Parathyroid adenoma (tissue), 2 donors: ENCODE measurements at regions not wholly inside any gene's neighbourhood (a gene's known extent, or its start where the extent isn't known, plus 50 kb on each side); places are given as distances from the start of the nearest gene placed in this dataset.

Experiments
- H2AFZ ChIP-seq: fragments of 300-600 bp; sonication (generic); one replicate; pipeline ENCODE4 v1.7.0; 2017; ENCODE audit warnings: antibody characterized with exemption, mild to moderate bottlenecking
- H3K27ac ChIP-seq: fragments of 300-600 bp; sonication (generic); one replicate; pipeline ENCODE4 v1.7.0; 2017
- H3K27me3 ChIP-seq: fragments of 300-600 bp; sonication (generic); one replicate; pipeline ENCODE4 v1.7.0; 2017; ENCODE audit warnings: low read length; ENCODE audit not compliant: control insufficient read depth, insufficient read depth
- H3K36me3 ChIP-seq: fragments of 300-600 bp; sonication (generic); one replicate; pipeline ENCODE4 v1.7.0; 2017; ENCODE audit warnings: low read length; ENCODE audit not compliant: control insufficient read depth, insufficient read depth
- H3K4me1 ChIP-seq: fragments of 300-600 bp; sonication (generic); one replicate; pipeline ENCODE4 v1.7.0; 2017; ENCODE audit warnings: control low read depth
- H3K4me2 ChIP-seq: fragments of 300-600 bp; sonication (generic); one replicate; pipeline ENCODE4 v1.7.0; 2017; ENCODE audit warnings: low read length
- H3K4me3 ChIP-seq: fragments of 300-600 bp; sonication (generic); one replicate; pipeline ENCODE4 v1.7.0; 2017; ENCODE audit warnings: low read depth, low read length
- H3K79me2 ChIP-seq: fragments of 300-600 bp; sonication (generic); one replicate; pipeline ENCODE4 v1.7.0; 2017; ENCODE audit warnings: control low read depth
- H3K9ac ChIP-seq: fragments of 300-600 bp; sonication (generic); one replicate; pipeline ENCODE4 v1.7.0; 2017; ENCODE audit warnings: mild to moderate bottlenecking
- H3K9me3 ChIP-seq: fragments of 300-600 bp; sonication (generic); one replicate; pipeline ENCODE4 v1.7.0; 2017; ENCODE audit warnings: low read length; ENCODE audit not compliant: control insufficient read depth
- CTCF ChIP-seq: fragments of 300-600 bp; sonication (generic); IDR thresholded peaks from one replicate; pipeline ENCODE4 v1.7.0; 2017; ENCODE audit warnings: antibody characterized with exemption, mild to moderate bottlenecking
- donor health status: primary hyperparathyroidism.

GRCh38 chr15:72858205-72858604, 74.6 kb upstream of the ADPGK start:
- H3K4me1 ChIP-seq, result no peaks in the 10 kb centered on the region
- no peak overlapping the region for H3K27ac ChIP-seq
- H3K27me3 ChIP-seq, result no peaks in the 10 kb centered on the region
- H2AFZ ChIP-seq, result no peak overlapping the region
- H3K9me3 ChIP-seq, result no peaks in the 10 kb centered on the region
- H3K79me2 ChIP-seq, result no peaks in the 10 kb centered on the region
- H3K4me3 ChIP-seq, result no peak overlapping the region
- no peak for TF ChIP-seq CTCF
- no peak overlapping the region for H3K4me2 ChIP-seq
- no peaks in the 10 kb centered on the region for H3K36me3 ChIP-seq
- H3K9ac ChIP-seq, result no peak overlapping the region

GRCh38 chr15:72857331-72858063, 73.9 kb upstream of the ADPGK start:
- Histone ChIP-seq H3K4me1 (no peaks in the 10 kb centered on the region), H2AFZ (no peak overlapping the region), H3K27me3 (no peaks in the 10 kb centered on the region), H3K9ac (no peak overlapping the region), H3K9me3 (no peaks in the 10 kb centered on the region), H3K36me3 (no peaks in the 10 kb centered on the region), H3K4me3 (no peak overlapping the region), H3K27ac (no peak overlapping the region), H3K4me2 (no peak overlapping the region), H3K79me2 (no peaks in the 10 kb centered on the region)
- no peak for TF ChIP-seq CTCF

- no peaks in the 10 kb centered on the region for H3K27me3 ChIP-seq
- H3K27ac ChIP-seq, result no peak overlapping the region
- no peaks in the 10 kb centered on the region for H3K4me1 ChIP-seq
- H3K4me3 ChIP-seq, result no peak overlapping the region
- TF ChIP-seq CTCF, result no peak
- no peak overlapping the region for H2AFZ ChIP-seq
- no peak overlapping the region for H3K9ac ChIP-seq
- H3K4me2 ChIP-seq, result no peak overlapping the region
- H3K36me3 ChIP-seq, result no peaks in the 10 kb centered on the region
- H3K79me2 ChIP-seq, result no peaks in the 10 kb centered on the region
- no peaks in the 10 kb centered on the region for H3K9me3 ChIP-seq
These were observed 73.0 kb upstream of the ADPGK start for GRCh38 chr15:72856549-72857040.

GRCh38 chr15:72855791-72856190, 72.2 kb upstream of the ADPGK start:
- Histone ChIP-seq H2AFZ (no peak overlapping the region), H3K4me3 (no peak overlapping the region), H3K79me2 (no peaks in the 10 kb centered on the region), H3K27me3 (no peaks in the 10 kb centered on the region), H3K27ac (no peak overlapping the region), H3K4me1 (no peaks in the 10 kb centered on the region), H3K36me3 (no peaks in the 10 kb centered on the region), H3K4me2 (no peak overlapping the region), H3K9ac (no peak overlapping the region), H3K9me3 (no peaks in the 10 kb centered on the region)
- TF ChIP-seq CTCF, result no peak

GRCh38 chr15:72852273-72852672, 68.7 kb upstream of the ADPGK start:
- no peaks in the 10 kb centered on the region for H3K4me1 ChIP-seq
- TF ChIP-seq CTCF, result no peak

More at GRCh38 chr15:72852273-72852672, 68.7 kb upstream of the ADPGK start:
- H3K27ac ChIP-seq, result no peak overlapping the region
- no peaks in the 10 kb centered on the region for H3K9me3 ChIP-seq
- H3K27me3 ChIP-seq, result no peaks in the 10 kb centered on the region
- H3K79me2 ChIP-seq, result no peaks in the 10 kb centered on the region
- no peak overlapping the region for H3K9ac ChIP-seq
- no peak overlapping the region for H3K4me3 ChIP-seq
- H2AFZ ChIP-seq, result no peak overlapping the region
- H3K4me2 ChIP-seq, result no peak overlapping the region
- no peaks in the 10 kb centered on the region for H3K36me3 ChIP-seq
